GM12872 (cell line): ENCODE measurements at regions not wholly inside any gene's neighbourhood (a gene's known extent, or its start where the extent isn't known, plus 50 kb on each side); places are given as distances from the start of the nearest gene placed in this dataset.

Experiments
- TF ChIP-seq, protein P1 (sequence below): IDR thresholded peaks from 3 replicates; pipeline ENCODE4 v1.5.1; 2011; ENCODE audit warnings: low read depth, mild to moderate bottlenecking, low read length, moderate library complexity; ENCODE audit not compliant: insufficient read depth

DNA sequence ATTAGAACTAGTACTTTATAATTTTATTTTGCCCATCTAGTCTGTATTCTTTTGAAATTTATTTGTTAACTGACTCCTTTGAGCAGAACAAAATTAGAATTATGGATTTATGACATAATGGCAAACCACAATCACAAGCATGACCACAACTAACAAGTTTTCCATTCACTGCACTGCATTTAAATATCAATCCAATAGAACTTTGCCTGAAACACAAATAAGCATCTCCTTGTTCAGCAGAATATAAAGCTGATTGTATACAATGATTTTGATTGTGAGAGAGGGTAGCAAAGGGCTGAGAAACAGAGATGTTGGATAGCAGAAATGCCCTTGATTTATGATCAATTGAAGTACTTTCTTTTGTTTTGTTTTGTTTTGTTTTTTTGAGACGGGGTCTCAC lies 495.5 kb upstream of the RGS18 start:
- TF ChIP-seq, protein P1, sequence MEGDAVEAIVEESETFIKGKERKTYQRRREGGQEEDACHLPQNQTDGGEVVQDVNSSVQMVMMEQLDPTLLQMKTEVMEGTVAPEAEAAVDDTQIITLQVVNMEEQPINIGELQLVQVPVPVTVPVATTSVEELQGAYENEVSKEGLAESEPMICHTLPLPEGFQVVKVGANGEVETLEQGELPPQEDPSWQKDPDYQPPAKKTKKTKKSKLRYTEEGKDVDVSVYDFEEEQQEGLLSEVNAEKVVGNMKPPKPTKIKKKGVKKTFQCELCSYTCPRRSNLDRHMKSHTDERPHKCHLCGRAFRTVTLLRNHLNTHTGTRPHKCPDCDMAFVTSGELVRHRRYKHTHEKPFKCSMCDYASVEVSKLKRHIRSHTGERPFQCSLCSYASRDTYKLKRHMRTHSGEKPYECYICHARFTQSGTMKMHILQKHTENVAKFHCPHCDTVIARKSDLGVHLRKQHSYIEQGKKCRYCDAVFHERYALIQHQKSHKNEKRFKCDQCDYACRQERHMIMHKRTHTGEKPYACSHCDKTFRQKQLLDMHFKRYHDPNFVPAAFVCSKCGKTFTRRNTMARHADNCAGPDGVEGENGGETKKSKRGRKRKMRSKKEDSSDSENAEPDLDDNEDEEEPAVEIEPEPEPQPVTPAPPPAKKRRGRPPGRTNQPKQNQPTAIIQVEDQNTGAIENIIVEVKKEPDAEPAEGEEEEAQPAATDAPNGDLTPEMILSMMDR, result no peak

DNA sequence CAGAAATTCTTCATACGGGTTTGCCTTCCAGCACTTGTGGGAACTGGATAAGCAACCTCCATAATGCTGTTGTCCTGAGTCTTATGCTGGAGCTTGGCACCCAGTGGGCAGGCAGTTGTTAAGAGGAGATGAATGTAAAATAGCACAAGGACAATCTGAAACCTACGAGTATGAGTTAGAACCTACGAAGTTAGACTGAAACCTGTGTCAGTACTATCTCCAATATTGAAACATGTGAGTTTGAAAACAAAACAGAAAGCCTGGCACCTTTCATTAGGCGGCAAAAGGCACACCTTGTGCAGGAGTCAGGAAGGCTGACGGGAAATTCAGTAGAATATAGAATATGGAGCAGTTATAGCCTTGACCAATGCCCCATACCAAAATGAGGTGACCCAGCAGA lies 489.7 kb upstream of the RGS18 start:
- TF ChIP-seq, protein P1, result no peak

DNA sequence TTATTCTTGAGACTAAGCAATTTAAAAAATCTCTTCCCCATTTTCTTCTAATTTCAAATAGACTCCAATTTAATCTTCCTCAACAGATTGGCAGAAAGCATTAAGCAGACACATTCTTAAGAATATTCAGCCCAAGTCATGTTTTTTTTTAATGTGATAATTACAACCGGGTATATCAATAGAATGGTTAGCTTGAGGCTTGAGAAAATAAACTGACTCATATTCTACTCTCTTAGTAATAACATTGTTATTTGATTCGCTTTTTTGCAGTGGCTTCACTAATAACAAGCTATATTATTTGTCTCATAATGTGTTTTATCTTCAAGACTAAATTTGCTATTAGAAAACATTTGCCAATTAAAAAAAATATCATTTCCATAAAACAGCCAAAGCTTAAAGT lies 488.6 kb upstream of the RGS18 start:
- TF ChIP-seq, protein P1, result no peak

DNA sequence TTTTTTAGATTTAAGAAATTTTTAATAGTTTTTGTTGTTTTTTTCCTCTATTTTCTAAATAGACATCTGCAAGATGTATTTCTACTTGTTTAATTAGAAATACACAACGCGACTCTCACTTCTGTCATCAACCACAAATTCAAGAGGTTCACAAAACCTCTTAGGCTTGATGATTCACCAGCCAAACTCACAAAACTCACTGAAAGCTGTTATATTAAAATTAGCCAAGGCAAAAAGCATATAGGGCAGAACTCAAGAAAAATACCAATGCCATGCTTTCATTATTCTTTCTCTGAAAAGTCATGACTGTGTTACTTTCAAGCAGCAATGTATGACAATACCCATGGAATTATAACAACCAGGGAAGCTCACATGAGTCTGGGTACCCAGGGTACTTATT lies 487.0 kb upstream of the RGS18 start:
- TF ChIP-seq, protein P1, result no peak

DNA sequence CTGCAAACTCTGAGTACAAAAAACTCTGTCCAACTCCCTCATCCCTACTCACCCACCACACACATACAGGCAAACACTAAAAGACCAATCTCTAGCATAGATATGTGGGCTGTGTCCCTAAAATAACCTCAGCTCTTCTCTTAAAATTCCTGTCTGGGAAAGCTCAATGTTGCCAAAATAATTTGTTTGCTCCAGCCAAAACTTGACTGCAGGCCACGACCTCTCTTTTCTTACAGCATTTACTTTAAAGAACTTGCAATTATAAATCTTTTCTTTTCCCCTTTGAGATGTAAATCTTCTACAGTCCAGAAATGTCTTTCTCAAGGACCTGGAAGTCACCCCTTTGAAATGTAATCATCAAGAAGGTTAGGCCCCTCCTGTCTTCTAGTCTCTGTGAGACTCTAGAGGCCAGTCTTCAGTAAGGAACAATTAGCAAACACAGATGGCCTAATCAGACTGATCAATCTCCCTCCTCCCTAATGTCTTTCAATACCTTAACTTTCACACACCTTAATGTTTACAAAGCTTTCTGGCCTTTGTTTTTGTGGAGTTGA lies 483.6 kb upstream of the RGS18 start:
- TF ChIP-seq, protein P1, result no peak

DNA sequence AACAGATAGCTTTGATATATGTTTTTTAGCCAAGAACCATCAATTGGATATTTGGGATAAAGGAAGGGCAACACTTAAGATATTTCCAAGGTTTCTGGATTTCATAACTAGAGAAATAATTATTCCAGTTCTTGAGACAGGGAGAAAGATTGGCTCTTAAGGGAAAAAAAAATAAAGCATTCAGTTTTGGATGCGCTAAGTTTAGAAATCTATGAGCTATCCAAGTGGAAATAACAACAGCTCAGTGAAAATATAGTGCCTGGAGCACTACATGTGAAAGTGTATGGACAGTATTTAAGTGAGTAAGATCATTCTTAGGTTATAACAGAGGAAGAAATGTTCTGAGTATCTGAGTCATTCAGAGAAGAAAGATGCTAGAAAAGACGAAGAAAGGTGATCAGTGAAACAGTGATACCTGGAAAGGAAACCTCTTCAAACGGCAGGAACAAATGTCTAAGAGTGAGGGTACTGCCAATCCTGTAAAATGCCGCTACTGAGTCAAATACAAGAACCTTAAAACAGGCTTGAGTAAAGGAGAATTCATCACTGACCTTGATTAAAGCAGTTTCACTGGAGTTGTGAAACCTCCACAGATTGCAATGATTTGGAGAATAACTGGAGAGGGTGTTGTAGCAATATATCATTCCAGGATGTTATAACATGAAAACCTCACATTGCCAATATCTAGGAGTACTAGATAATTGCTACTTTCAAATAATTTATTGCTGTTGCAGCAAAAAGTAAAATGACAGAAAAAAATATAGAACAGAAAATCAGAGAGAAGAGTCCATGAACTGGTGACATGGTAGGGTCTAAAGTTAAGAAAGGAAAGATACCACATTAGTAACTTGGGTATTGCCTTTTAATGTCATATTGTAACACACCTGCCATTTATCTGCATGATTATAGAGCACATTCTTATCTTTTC lies 482.1 kb upstream of the RGS18 start:
- TF ChIP-seq, protein P1, result no peak

DNA sequence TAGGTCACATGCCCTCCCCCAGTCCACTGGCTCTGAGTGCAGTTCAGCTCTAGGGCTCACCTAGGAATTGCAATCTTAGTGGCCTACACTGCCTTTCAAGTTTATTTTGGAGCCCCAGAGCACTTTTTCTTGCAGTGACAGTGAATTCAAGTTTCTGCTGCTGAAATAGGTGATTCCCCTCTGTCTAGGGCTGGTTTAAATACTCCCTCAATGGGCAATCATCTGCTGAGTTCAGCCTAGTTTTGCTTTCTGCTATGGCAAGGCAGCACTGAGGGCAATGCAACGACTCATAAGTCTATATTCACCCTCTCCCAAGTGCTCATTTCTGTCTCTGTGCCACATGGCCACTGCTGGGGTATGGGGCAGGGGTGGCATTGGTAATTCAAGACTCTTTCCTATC lies 472.6 kb upstream of the RGS18 start:
- TF ChIP-seq, protein P1, result no peak
